SW480 (cell line): ENCODE measurements at regions not wholly inside any gene's neighbourhood (a gene's known extent, or its start where the extent isn't known, plus 50 kb on each side); places are given as distances from the start of the nearest gene placed in this dataset.
A peak's percentile ranks its signal among the peaks of the same experiment; 100 is the strongest.

Experiments
- DNase-seq: peaks from one replicate; pipeline ENCODE4 v3.0.0-alpha.2; 2016; ENCODE audit warnings: low spot score

DNA sequence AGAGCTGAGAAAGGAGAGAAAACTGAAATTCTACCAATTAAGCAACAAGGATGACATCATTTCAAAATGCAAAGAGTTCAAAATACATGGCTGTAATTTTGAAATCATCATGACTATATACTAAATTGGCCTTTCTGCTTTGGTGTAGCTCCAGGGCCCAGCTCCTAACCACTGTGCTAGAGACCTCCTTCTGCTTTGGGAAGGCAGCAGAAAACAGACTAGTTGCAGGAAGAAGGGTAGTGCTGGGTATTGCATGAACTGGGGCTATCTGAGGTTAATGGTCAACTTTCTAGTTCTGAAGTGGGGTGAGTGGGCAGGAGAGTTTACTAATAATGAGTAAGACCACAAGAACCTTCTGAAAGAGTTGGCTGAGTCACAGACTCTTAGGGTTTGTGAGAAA is 66.2 kb downstream of the PTGER2 start:
- DNase-seq: peak; percentile 10
